Right cardiac atrium (tissue), 5 donors: ENCODE measurements at regions not wholly inside any gene's neighbourhood (a gene's known extent, or its start where the extent isn't known, plus 50 kb on each side); places are given as distances from the start of the nearest gene placed in this dataset.
A peak's percentile ranks its signal among the peaks of the same experiment; 100 is the strongest.
"Not testable (repeated sequence)": the region's sequence is repeated elsewhere in the genome, so short reads cannot be mapped to it uniquely, and the experiment has no call there.

Source experiments
- ATAC-seq, 2 donors: fragments of 200-7000 bp; cut with Tn5 transposase; one replicate each; pipeline versions ENCODE4 v1.8.0 to v1.9.1; 2020; ENCODE audit warnings: moderate library complexity in 2 of 2, mild to moderate bottlenecking in 1 of 2
- DNase-seq, 3 donors: peaks; one replicate each; pipeline ENCODE4 v3.0.0-alpha.2; 2020
- H3K27ac ChIP-seq: one replicate; pipeline ENCODE4 v1.5.1; 2013; ENCODE audit warnings: mild to moderate bottlenecking, low read length, control low read depth, moderate library complexity
- H3K27me3 ChIP-seq: one replicate; pipeline ENCODE4 v1.6.1; 2013; ENCODE audit not compliant: control insufficient read depth, insufficient read depth
- H3K4me1 ChIP-seq: one replicate; pipeline ENCODE4 v1.6.1; 2013; ENCODE audit warnings: low read length; ENCODE audit not compliant: control insufficient read depth, insufficient read depth
- H3K4me3 ChIP-seq: one replicate; pipeline ENCODE4 v1.5.1; 2013; ENCODE audit warnings: low read length, control low read depth
- H3K9me3 ChIP-seq: one replicate; pipeline ENCODE4 v1.6.1; 2013; ENCODE audit warnings: low read length; ENCODE audit not compliant: control insufficient read depth
- WGBS: extraction: QIAGEN DNeasy Blood & Tissue Kit; methylation state at CpG from one replicate; pipeline ENCODE4 v1.1.7; 2013; 5-methylcytosine and 5-hydroxymethylcytosine counted together
- intact Hi-C, 4 donors: fragments of 100-400 bp; cut with DNase I; formaldehyde crosslinking; loops; one replicate each; pipeline versions ENCODE4 v1.11.0 to v1.14.0; 2022 to 2023
- donor health status: healthy with polysubstance abuse.
- donor health status: DM: no; HTN: yes; CAD: no.
- donor health status: DM: no; HTN: no; CAD: no.
- donor health status: DM: no; HTN: yes; CAD: no; lungs with severe emphysema.
- donor health status: DM: yes; HTN: yes; CAD: no.

DNA sequence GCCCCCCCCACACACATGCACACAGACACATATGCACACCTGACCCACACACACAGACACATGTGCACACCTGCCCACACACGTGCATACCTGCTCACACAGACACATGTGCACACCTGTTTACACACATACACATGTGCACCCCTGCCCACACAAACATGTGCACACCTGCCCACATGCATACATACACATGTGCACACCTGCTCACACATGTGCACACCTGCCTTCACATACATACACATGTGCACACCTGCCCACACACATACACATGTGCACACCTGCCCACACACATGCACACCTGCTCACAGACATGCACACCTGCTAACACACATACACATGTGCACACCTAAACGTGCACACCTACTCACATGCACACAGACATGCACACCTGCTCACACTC, 147.0 kb upstream of the FOXD4L5 start:
- Histone ChIP-seq H3K27ac (no peak overlapping the region), H3K27me3 (no peaks in the 10 kb centered on the region), H3K4me1 (no peaks in the 10 kb centered on the region), H3K9me3 (no peaks in the 10 kb centered on the region), H3K4me3 (no peak overlapping the region)
- no peak for DNase-seq
- intact Hi-C loops: no loop called here
- whole genome bisulfite sequencing: 80% methylated on average over 2 of the region's 2 CpGs
- ATAC-seq: no peak

- DNase-seq (no peak), ATAC-seq (no peak)
- 60% methylated on average over 7 of the region's 7 CpGs for WGBS
- intact Hi-C loops: no loop called here
- Histone ChIP-seq H3K27ac (no peak overlapping the region), H3K27me3 (no peaks in the 10 kb centered on the region), H3K9me3 (no peaks in the 10 kb centered on the region), H3K4me1 (no peaks in the 10 kb centered on the region), H3K4me3 (no peak overlapping the region)
Measured at GRCh38 chr9:65430221-65430620, 145.2 kb upstream of the FOXD4L5 start.

- intact Hi-C loops, H3K4me3 ChIP-seq, H3K4me1 ChIP-seq, ATAC-seq, H3K27me3 ChIP-seq, DNase-seq, H3K27ac ChIP-seq, H3K9me3 ChIP-seq: not testable (repeated sequence)
- WGBS: 84% methylated on average over 4 of the region's 4 CpGs
Measured at GRCh38 chr9:65427361-65427760, 142.4 kb upstream of the FOXD4L5 start.

DNA sequence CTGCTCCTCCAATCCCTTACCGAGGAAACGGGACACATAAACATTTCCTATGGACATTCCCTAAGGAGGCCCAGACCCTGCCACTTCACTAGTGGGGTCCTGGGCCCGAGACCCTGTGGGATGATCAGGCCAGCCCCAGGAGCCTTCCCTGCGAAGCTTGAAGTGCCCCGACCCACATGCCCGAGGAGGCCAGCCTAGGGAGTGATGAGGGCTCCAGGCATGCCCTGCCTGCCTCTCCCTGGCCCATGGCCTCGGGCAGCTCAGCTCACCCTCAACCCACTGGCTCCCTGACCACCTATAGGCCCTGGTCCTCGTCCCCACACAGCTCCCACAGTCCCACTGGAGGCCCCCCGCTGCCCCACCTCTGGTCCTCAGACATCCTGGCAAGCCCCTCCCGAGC, 141.8 kb upstream of the FOXD4L5 start:
- DNase-seq, H3K9me3 ChIP-seq, ATAC-seq, H3K27me3 ChIP-seq, intact Hi-C loops, H3K4me3 ChIP-seq, H3K4me1 ChIP-seq, H3K27ac ChIP-seq: not testable (repeated sequence)
- 66% methylated on average over 10 of the region's 10 CpGs for WGBS

GRCh38 chr9:65426231-65426630, 141.2 kb upstream of the FOXD4L5 start:
- no peaks in the 10 kb centered on the region for H3K9me3 ChIP-seq
- DNase-seq (no peak), ATAC-seq (no peak)
- intact Hi-C loops: no loop called here
- H3K4me3 ChIP-seq: no peak overlapping the region
- no peaks in the 10 kb centered on the region for H3K4me1 ChIP-seq
- no peaks in the 10 kb centered on the region for H3K27me3 ChIP-seq
- WGBS: 83% methylated on average over 8 of the region's 8 CpGs
- H3K27ac ChIP-seq: no peak overlapping the region

DNA sequence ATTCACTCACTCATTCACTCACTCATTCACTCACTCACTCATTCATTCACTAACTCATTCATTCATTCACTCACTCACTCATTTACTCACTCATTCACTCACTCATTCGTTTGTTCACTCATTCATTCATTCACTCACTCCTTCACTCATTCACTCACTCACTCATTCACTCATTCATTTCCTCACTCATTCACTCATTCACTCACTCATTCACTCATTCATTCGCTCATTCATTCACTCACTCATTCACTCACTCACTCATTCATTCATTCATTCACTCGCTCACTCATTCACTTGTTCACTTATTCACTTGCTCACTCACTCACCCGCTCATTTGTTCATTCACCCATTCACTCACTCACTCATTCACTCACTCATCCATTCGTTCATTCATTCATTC, 140.2 kb upstream of the FOXD4L5 start:
- ATAC-seq, H3K9me3 ChIP-seq, H3K4me3 ChIP-seq, intact Hi-C loops, H3K4me1 ChIP-seq, H3K27me3 ChIP-seq, DNase-seq, H3K27ac ChIP-seq: not testable (repeated sequence)
- 53% methylated on average over 5 of the region's 5 CpGs for WGBS

- 74% methylated on average over 8 of the region's 8 CpGs for WGBS
- DNase-seq, H3K9me3 ChIP-seq, H3K4me1 ChIP-seq, ATAC-seq, intact Hi-C loops, H3K4me3 ChIP-seq, H3K27me3 ChIP-seq, H3K27ac ChIP-seq: not testable (repeated sequence)
Measured at GRCh38 chr9:65424437-65424984, 139.5 kb upstream of the FOXD4L5 start.

GRCh38 chr9:65423691-65424436, 138.9 kb upstream of the FOXD4L5 start:
- H3K27me3 ChIP-seq, ATAC-seq, DNase-seq, H3K27ac ChIP-seq, H3K4me1 ChIP-seq, intact Hi-C loops, H3K4me3 ChIP-seq, H3K9me3 ChIP-seq: not testable (repeated sequence)
- 84% methylated on average over 18 of the region's 18 CpGs for WGBS

- H3K4me1 ChIP-seq, H3K27me3 ChIP-seq, H3K4me3 ChIP-seq, intact Hi-C loops, DNase-seq, H3K9me3 ChIP-seq, H3K27ac ChIP-seq: not testable (repeated sequence)
- peak in 1 of 2 donors; percentile 20 for ATAC-seq
- 77% methylated on average over 12 of the region's 13 CpGs for WGBS
Measured at GRCh38 chr9:65422966-65423690, 138.1 kb upstream of the FOXD4L5 start.

GRCh38 chr9:65421486-65421885, 136.5 kb upstream of the FOXD4L5 start:
- DNase-seq, ATAC-seq, intact Hi-C loops, H3K27me3 ChIP-seq, H3K4me3 ChIP-seq, H3K4me1 ChIP-seq, H3K27ac ChIP-seq, H3K9me3 ChIP-seq: not testable (repeated sequence)
- 69% methylated on average over 2 of the region's 2 CpGs for WGBS

DNA sequence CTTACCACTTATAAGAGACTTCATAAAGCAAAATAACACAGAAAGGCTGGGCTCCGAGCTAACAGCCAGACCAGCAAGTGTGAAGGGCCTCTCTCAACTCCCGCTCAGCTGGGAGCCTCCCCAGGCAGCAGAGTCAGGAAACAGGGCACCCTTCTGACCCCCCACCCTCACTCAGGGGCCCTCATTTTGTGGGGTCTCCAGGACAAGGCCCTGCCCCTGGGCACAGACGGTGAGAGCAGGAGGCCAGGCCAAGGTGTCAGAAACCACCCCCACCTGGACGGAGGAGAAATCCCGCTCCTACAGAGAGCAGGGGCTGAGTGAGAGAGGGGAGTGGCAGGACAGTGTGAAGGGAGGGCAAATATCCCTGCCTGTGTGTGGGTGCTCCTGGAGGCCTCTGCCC, 135.8 kb upstream of the FOXD4L5 start:
- H3K9me3 ChIP-seq: no peaks in the 10 kb centered on the region
- no peak overlapping the region for H3K4me3 ChIP-seq
- WGBS: 81% methylated on average over 5 of the region's 5 CpGs
- ATAC-seq: no peak
- H3K4me1 ChIP-seq: no peaks in the 10 kb centered on the region
- H3K27me3 ChIP-seq: no peaks in the 10 kb centered on the region
- intact Hi-C loops: no loop called here
- DNase-seq: no peak
- H3K27ac ChIP-seq: no peak overlapping the region
